CD4-positive, CD25-positive, alpha-beta regulatory T cell (primary cell): ENCODE measurements at regions not wholly inside any gene's neighbourhood (a gene's known extent, or its start where the extent isn't known, plus 50 kb on each side); places are given as distances from the start of the nearest gene placed in this dataset.

ENCODE experiments used
- ATAC-seq, 2 donors: fragments of 150-1000 bp; cut with Tn5 transposase; one replicate each; pipeline ENCODE4 v1.10.0; 2021; ENCODE audit warnings: low read depth in 2 of 2, moderate number of reproducible peaks in 2 of 2, moderate library complexity in 1 of 2
- DNase-seq, 3 donors: peaks; one replicate each; pipeline versions ENCODE4 v3.0.0 to v3.0.0-alpha.2; 2012 to 2022; ENCODE audit warnings: mixed read lengths in 1 of 3
- H3K27ac ChIP-seq: one replicate; pipeline ENCODE4 v1.7.0; 2013; ENCODE audit warnings: mild to moderate bottlenecking, low read length; ENCODE audit not compliant: insufficient read depth, poor library complexity, severe bottlenecking
- H3K27me3 ChIP-seq: one replicate; pipeline ENCODE4 v1.7.0; 2013; ENCODE audit warnings: low read length; ENCODE audit not compliant: control insufficient read depth, insufficient read depth
- H3K36me3 ChIP-seq: one replicate; pipeline ENCODE4 v1.7.0; 2013; ENCODE audit warnings: mild to moderate bottlenecking, low read length, moderate library complexity; ENCODE audit not compliant: control insufficient read depth, insufficient read depth
- H3K4me1 ChIP-seq: 2 replicates; pipeline ENCODE4 v1.7.0; 2013; ENCODE audit warnings: mild to moderate bottlenecking, low read length; ENCODE audit not compliant: insufficient read depth, control insufficient read depth, poor library complexity, severe bottlenecking
- H3K4me3 ChIP-seq: one replicate; pipeline ENCODE4 v1.7.0; 2013; ENCODE audit warnings: low read depth, mild to moderate bottlenecking, low read length, moderate library complexity
- H3K9me3 ChIP-seq, 2 experiments: 1 replicate in 1 of 2; 2 replicates in 1 of 2; pipeline ENCODE4 v1.7.0; 2013; ENCODE audit warnings: low read length in 2 of 2, mild to moderate bottlenecking in 1 of 2, moderate library complexity in 1 of 2; ENCODE audit not compliant: control insufficient read depth in 2 of 2
- H3K27ac Mint-ChIP-seq, 3 donors: one replicate each; pipeline ENCODE4 v1.8.0; 2020 to 2022; ENCODE audit warnings: mild to moderate bottlenecking in 3 of 3, mixed read lengths in 3 of 3, moderate library complexity in 2 of 3
- H3K27me3 Mint-ChIP-seq: one replicate; pipeline ENCODE4 v1.8.0; 2022; ENCODE audit warnings: mild to moderate bottlenecking, mixed read lengths
- H3K36me3 Mint-ChIP-seq: one replicate; pipeline ENCODE4 v1.8.0; 2020; ENCODE audit warnings: mixed read lengths
- H3K4me1 Mint-ChIP-seq, 4 donors: one replicate each; pipeline ENCODE4 v1.8.0; 2020 to 2022; ENCODE audit warnings: mixed read lengths in 4 of 4, mild to moderate bottlenecking in 1 of 4
- H3K4me3 Mint-ChIP-seq, 4 donors: one replicate each; pipeline ENCODE4 v1.8.0; 2020 to 2022; ENCODE audit warnings: mild to moderate bottlenecking in 4 of 4, mixed read lengths in 4 of 4, moderate library complexity in 3 of 4
- H3K9me3 Mint-ChIP-seq, 7 donors: one replicate each; pipeline ENCODE4 v1.8.0; 2020 to 2022; ENCODE audit warnings: mixed read lengths in 7 of 7, mild to moderate bottlenecking in 3 of 7, moderate library complexity in 2 of 7

DNA sequence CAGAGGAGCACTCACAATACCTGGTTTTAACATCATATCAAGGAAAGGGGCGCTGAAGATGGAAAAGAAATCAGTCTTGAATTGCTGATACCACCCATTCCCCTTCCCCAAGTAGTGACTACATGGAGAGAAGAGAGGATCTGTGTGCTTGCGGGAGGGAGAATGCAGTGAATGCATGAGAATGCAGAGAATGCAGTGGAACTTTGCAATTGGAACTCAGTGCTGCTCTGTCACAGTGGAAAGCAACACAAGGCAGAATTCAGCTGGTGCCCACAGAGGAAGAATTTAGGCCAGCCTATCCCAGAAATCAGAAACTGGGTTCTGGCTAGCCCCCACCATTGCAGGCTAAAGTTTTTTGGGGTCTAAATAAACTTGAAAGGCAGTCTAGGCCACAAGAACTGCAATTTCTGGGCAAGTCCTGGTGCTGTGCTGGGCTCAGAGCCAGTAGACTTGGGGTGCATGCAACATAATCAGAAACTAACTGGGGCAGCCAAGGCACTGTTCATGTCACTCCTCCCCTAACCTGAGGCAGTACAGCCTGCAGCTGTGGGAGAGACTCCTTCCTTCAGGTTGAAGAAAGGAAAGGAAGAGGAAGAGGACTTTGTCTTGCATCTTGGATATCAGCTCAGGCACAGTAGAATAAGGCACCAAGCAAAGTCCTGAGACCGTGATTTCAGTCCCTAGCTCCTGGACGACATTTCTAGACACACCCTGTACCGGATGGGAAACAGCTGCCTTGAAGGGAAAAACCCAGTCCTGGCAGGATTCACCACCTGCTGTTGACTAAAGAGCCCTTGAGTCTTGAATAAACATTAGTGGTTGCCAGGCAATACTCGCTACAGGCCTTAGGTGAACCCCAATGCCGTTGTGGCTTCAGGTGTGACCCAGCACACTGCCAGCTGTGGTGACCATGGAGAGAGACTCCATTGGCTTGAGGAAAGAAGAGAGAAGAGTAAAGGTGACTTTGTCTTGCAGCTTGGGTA is 329.3 kb downstream of the TBL1XR1 start:
- H3K27ac ChIP-seq = no peak overlapping the region

DNA sequence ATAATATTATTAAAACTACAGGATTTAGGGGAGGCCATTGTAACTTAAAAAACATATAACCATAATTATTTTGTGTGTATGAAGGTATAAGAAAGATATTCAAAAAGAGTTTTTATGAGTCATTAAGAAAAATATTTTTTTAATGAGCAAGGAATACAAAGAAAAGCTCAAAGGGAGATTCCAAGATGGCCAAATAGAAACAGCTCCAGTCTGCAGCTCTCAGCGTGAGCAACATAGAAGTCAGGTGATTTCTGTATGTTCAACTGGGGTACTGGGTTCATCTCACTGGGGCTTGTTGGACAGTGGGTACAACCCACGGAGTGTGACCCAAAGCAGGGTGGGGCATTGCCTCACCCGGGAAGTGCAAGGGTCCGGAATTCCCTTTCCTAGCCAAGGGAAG is 336.1 kb downstream of the TBL1XR1 start:
- no peak overlapping the region for H3K27ac ChIP-seq
- Mint-ChIP-seq H3K4me1 (no peaks in the 10 kb centered on the region), H3K4me3 (no peak overlapping the region), H3K27me3 (peaks cover 12% of the 10 kb centered on the region), H3K9me3 (peaks cover 0 to 5% (median 2%) of the 10 kb centered on the region in 7 donors), H3K36me3 (no peaks in the 10 kb centered on the region), H3K27ac (no peak overlapping the region)
- H3K27me3 ChIP-seq = no peaks in the 10 kb centered on the region
- DNase-seq (no peak), ATAC-seq (no peak)
- H3K36me3 ChIP-seq = no peaks in the 10 kb centered on the region
- no peak overlapping the region for H3K4me3 ChIP-seq
- H3K9me3 ChIP-seq = no peaks in the 10 kb centered on the region
- H3K4me1 ChIP-seq = no peaks in the 10 kb centered on the region

More for the DNA sequence above, 329.3 kb downstream of the TBL1XR1 start:
- H3K9me3 ChIP-seq = no peaks in the 10 kb centered on the region
- Mint-ChIP-seq H3K4me1 (peaks cover 0 to 7% (median 6%) of the 10 kb centered on the region in 4 donors), H3K27me3 (no peaks in the 10 kb centered on the region), H3K27ac (no peak overlapping the region), H3K36me3 (no peaks in the 10 kb centered on the region), H3K9me3 (peaks cover 0 to 15% (median 2%) of the 10 kb centered on the region in 7 donors), H3K4me3 (no peak overlapping the region)
- ATAC-seq = no peak
- H3K27me3 ChIP-seq = no peaks in the 10 kb centered on the region
- H3K4me3 ChIP-seq = no peak overlapping the region
- no peaks in the 10 kb centered on the region for H3K36me3 ChIP-seq
- H3K4me1 ChIP-seq = no peaks in the 10 kb centered on the region
- DNase-seq = no peak

GRCh38 chr3:176856721-176857120 is 340.6 kb downstream of the TBL1XR1 start:
- no peaks in the 10 kb centered on the region for H3K9me3 Mint-ChIP-seq
- ATAC-seq (no peak), DNase-seq (no peak)
- no peaks in the 10 kb centered on the region for H3K36me3 ChIP-seq
- H3K4me1 ChIP-seq = no peaks in the 10 kb centered on the region
- no peak overlapping the region for H3K27ac Mint-ChIP-seq
- no peak overlapping the region for H3K4me3 Mint-ChIP-seq
- H3K4me3 ChIP-seq = no peak overlapping the region
- H3K9me3 ChIP-seq = no peaks in the 10 kb centered on the region
- H3K36me3 Mint-ChIP-seq = no peaks in the 10 kb centered on the region
- H3K4me1 Mint-ChIP-seq = no peaks in the 10 kb centered on the region
- H3K27me3 Mint-ChIP-seq = peaks cover 6% of the 10 kb centered on the region
- H3K27me3 ChIP-seq = no peaks in the 10 kb centered on the region
- no peak overlapping the region for H3K27ac ChIP-seq

DNA sequence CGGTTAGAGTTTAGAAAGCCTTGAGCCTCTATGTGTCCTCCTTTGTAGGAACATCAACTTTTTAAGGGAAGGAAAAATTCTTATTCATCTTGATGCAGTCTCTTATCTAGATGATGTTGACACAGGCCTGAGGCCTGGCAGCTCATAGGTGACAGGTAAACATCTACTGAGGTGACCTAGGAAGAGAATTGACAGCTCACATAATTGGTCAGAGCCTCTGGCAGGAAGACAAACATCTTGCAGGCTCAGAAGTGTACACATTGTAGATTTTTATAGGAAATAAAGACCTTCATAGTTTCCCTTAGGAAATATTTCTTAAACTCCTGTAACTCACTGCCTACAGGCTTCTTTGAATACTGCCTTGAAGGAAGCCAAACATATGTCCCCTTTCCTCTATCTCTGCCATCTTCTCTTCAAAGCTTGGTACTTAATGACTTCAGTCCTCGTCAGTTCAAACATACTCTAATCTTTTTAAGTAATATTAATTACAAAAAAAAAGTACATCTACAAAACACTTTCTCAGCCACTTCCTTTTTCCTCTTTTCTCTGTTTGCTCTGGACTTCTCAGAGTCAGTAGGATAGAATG is 341.3 kb downstream of the TBL1XR1 start:
- H3K27me3 Mint-ChIP-seq = peaks cover 9% of the 10 kb centered on the region
- H3K27ac Mint-ChIP-seq = no peak overlapping the region
- H3K9me3 Mint-ChIP-seq = no peaks in the 10 kb centered on the region
- ATAC-seq (no peak), DNase-seq (no peak)
- H3K36me3 Mint-ChIP-seq = no peaks in the 10 kb centered on the region
- H3K9me3 ChIP-seq = no peaks in the 10 kb centered on the region
- no peaks in the 10 kb centered on the region for H3K27me3 ChIP-seq
- H3K4me1 Mint-ChIP-seq = no peaks in the 10 kb centered on the region
- no peak overlapping the region for H3K4me3 ChIP-seq
- no peak overlapping the region for H3K4me3 Mint-ChIP-seq
- H3K36me3 ChIP-seq = no peaks in the 10 kb centered on the region
- no peaks in the 10 kb centered on the region for H3K4me1 ChIP-seq
- no peak overlapping the region for H3K27ac ChIP-seq

DNA sequence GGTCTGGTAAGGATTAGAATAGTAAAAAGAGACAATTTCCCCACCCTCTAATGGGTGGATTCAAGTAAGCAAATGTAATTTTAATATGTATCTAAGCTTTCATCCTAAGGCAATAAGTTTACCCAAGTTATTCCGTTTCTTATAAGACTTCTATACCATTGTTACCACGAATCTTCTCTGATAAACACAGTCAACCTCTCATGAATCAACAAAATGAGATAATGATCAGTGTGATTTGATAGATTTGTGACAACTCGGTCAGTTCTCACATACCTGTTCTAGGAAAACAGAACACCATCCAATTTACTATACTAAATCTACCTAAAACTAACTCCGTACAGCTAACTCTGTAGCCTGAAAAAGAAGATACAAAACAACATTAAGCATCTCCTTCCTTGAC is 342.1 kb downstream of the TBL1XR1 start:
- H3K4me1 ChIP-seq = no peaks in the 10 kb centered on the region
- ATAC-seq = no peak
- Mint-ChIP-seq H3K27ac (no peak overlapping the region), H3K9me3 (no peaks in the 10 kb centered on the region), H3K4me1 (no peaks in the 10 kb centered on the region), H3K4me3 (no peak overlapping the region), H3K36me3 (no peaks in the 10 kb centered on the region), H3K27me3 (peaks cover 10% of the 10 kb centered on the region)
- H3K9me3 ChIP-seq = no peaks in the 10 kb centered on the region
- no peak overlapping the region for H3K27ac ChIP-seq
- no peak for DNase-seq
- no peaks in the 10 kb centered on the region for H3K36me3 ChIP-seq
- H3K27me3 ChIP-seq = peaks cover 2% of the 10 kb centered on the region
- H3K4me3 ChIP-seq = no peak overlapping the region

DNA sequence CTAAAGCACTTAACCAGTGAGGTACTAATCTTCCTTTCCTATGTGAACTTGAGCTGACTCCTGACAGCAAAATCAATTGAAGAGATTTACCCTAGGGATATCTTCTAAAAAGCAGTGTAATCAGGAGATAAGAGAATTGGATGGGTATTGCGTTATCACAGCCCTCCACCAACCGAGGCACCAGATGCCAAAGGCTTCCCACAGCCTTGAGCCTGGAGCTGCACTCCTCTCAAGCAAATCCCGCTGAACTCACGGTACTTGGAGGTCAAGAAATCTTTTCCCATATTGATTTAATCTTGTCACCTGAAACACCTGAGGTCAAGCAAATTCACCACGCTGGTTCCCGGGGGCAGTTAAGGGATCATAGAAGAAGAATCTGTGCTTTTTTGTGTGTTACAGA is 346.8 kb downstream of the TBL1XR1 start:
- Histone ChIP-seq H3K27ac (no peak overlapping the region), H3K4me3 (no peak overlapping the region), H3K36me3 (no peaks in the 10 kb centered on the region), H3K27me3 (peaks cover 2% of the 10 kb centered on the region), H3K9me3 (no peaks in the 10 kb centered on the region), H3K4me1 (no peaks in the 10 kb centered on the region)
- no peaks in the 10 kb centered on the region for H3K36me3 Mint-ChIP-seq
- DNase-seq = no peak
- no peaks in the 10 kb centered on the region for H3K4me1 Mint-ChIP-seq
- H3K27me3 Mint-ChIP-seq = peaks cover 4% of the 10 kb centered on the region
- H3K9me3 Mint-ChIP-seq = no peaks in the 10 kb centered on the region
- no peak overlapping the region for H3K4me3 Mint-ChIP-seq
- ATAC-seq = no peak
- no peak overlapping the region for H3K27ac Mint-ChIP-seq

GRCh38 chr3:176848431-176849214 is 348.7 kb downstream of the TBL1XR1 start:
- DNase-seq (no peak), ATAC-seq (no peak)
- Mint-ChIP-seq H3K27ac (no peak overlapping the region), H3K9me3 (peaks cover 0 to 1% (median 0%) of the 10 kb centered on the region in 7 donors), H3K36me3 (no peaks in the 10 kb centered on the region), H3K27me3 (peaks cover 4% of the 10 kb centered on the region), H3K4me1 (no peaks in the 10 kb centered on the region), H3K4me3 (no peak overlapping the region)
- H3K27me3 ChIP-seq = peaks cover 2% of the 10 kb centered on the region
- no peak overlapping the region for H3K27ac ChIP-seq
- H3K4me3 ChIP-seq = no peak overlapping the region
- no peaks in the 10 kb centered on the region for H3K36me3 ChIP-seq
- H3K4me1 ChIP-seq = no peaks in the 10 kb centered on the region
- H3K9me3 ChIP-seq = no peaks in the 10 kb centered on the region
